ENCODE measurements at regions not wholly inside any gene's neighbourhood (a gene's known extent, or its start where the extent isn't known, plus 50 kb on each side); places are given as distances from the start of the nearest gene placed in this dataset.

GRCh38 chr13:26954976-26955375, 194.4 kb upstream of the GPR12 start:
- no peak for DNase-seq (ENCODE audit: low read depth)
- no peak overlapping the region for H3K4me3 ChIP-seq (ENCODE audit: low read depth, low read length)
- TF ChIP-seq, protein P1, sequence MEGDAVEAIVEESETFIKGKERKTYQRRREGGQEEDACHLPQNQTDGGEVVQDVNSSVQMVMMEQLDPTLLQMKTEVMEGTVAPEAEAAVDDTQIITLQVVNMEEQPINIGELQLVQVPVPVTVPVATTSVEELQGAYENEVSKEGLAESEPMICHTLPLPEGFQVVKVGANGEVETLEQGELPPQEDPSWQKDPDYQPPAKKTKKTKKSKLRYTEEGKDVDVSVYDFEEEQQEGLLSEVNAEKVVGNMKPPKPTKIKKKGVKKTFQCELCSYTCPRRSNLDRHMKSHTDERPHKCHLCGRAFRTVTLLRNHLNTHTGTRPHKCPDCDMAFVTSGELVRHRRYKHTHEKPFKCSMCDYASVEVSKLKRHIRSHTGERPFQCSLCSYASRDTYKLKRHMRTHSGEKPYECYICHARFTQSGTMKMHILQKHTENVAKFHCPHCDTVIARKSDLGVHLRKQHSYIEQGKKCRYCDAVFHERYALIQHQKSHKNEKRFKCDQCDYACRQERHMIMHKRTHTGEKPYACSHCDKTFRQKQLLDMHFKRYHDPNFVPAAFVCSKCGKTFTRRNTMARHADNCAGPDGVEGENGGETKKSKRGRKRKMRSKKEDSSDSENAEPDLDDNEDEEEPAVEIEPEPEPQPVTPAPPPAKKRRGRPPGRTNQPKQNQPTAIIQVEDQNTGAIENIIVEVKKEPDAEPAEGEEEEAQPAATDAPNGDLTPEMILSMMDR (IDR thresholded peaks at IDR 0.05; ENCODE audit: insufficient read depth, low read length): no peak

DNA sequence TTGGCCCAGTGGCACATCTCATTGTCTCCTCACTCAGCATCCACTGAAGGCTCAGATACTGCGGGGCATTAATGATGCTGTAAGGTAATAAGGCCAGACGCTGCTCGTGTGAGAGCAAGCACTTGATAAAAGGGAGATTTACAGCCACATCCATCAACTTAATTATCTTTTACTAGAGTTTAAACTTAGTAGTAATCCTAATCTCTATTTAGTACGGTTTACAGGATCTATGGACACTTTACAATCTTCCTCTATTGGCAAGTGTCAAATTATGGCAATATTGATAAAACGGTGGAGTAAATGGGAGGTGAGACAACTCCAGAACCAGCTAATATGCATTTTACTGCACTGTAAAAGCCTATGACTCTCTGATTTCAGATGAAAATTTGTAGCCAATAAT, 192.7 kb upstream of the GPR12 start:
- no peak overlapping the region for H3K4me3 ChIP-seq (ENCODE audit: low read depth, low read length)
- TF ChIP-seq, protein P1 (IDR thresholded peaks at IDR 0.05; ENCODE audit: insufficient read depth, low read length): no peak
- no peak for DNase-seq (ENCODE audit: low read depth)

DNA sequence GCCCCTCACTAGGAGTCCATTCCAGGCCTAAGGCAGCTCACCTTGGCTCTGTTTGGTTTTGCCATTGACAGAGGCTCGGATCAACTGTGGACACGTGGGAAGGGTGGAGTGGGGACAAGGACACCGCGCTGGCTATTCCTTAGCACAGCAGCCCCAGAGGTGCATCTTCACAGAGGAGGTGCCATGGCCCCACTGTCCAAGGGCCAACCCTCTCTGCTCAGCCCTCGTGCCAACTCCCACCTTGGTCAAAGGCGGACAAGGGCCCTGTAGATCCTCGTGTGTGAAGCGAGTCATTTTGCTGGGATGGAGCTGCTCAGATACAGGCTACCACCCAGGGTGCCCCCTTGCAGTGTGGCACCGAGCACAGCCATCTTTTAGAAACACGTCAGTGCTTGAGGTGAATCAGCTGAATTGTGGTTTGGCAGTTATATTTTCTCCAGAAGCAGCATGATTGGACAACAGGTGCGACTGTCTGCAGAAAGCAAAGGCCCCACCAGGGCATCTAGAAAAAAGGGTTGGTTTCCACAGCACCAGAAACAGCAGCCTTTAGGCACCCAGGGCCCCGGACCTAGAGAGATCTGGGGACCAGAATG, 192.1 kb upstream of the GPR12 start:
- no peak for DNase-seq (ENCODE audit: low read depth)
- TF ChIP-seq, protein P1 (IDR thresholded peaks at IDR 0.05; ENCODE audit: insufficient read depth, low read length): no peak
- H3K4me3 ChIP-seq (ENCODE audit: low read depth, low read length): no peak overlapping the region

DNA sequence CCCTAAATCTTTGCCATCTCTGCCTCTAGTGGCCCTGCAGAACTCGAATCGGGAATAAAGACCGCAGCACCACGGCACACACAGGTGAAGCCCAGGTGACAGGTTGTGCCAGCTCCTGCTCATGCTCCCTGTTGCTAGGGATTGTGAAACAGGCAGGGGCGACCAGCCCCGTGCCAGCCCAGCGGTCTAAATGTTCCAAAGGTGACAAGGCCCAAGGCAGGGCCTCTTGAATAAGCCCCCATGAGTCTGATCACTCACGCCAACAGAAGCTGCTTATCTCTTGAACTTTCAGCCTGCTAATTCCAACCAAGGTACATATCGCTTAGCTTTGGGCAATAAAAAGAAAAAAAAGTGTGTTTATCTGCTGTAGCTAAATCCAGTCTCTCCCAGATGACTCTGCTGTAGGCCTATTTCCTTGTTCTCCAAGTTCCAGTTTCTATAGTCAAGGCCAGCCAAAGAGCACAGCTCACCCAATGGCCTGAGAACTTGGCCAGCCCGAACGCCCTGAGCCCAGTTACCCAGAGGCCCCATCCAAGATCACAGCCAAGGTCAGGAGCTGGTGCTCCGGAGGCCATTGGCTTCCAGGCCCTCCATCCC, 191.1 kb upstream of the GPR12 start:
- TF ChIP-seq, protein P1 (IDR thresholded peaks at IDR 0.05; ENCODE audit: insufficient read depth, low read length): no peak
- peak; percentile 19 for DNase-seq (ENCODE audit: low read depth)
- H3K4me3 ChIP-seq (ENCODE audit: low read depth, low read length): no peak overlapping the region

- DNase-seq (ENCODE audit: low read depth): no peak
- no peak overlapping the region for H3K4me3 ChIP-seq (ENCODE audit: low read depth, low read length)
- TF ChIP-seq, protein P1 (IDR thresholded peaks at IDR 0.05; ENCODE audit: insufficient read depth, low read length): no peak
These were observed 190.4 kb upstream of the GPR12 start for GRCh38 chr13:26950968-26951367.

DNA sequence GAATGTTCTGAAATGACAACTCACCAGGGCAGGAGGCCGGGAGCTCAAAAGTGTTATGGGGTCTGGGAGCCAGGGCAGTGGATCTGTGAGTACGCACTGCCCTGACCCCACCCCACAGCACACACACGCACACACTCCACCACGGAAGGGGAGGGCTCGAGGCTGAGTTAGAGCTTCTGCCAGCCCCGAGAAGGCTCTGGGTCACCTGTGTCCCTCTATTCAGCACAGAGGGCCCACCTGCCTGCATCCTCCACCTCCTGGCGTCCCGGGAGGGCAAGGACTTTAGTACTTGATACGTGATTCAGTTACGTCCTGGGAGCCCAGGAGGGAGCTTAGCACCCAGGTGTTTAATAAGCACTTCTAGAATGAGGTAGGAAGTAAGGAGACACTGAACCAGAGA, 190.0 kb upstream of the GPR12 start:
- no peak for DNase-seq (ENCODE audit: low read depth)
- H3K4me3 ChIP-seq (ENCODE audit: low read depth, low read length): no peak overlapping the region
- TF ChIP-seq, protein P1 (IDR thresholded peaks at IDR 0.05; ENCODE audit: insufficient read depth, low read length): no peak

Measured in fibroblast of the aortic adventitia (primary cell).